Kidney glomerular epithelial cell (primary cell): ENCODE measurements at regions not wholly inside any gene's neighbourhood (a gene's known extent, or its start where the extent isn't known, plus 50 kb on each side); places are given as distances from the start of the nearest gene placed in this dataset.

Experiments used
- DNase-seq: peaks from one replicate; lab custom pipeline; 2025; lab: John Stamatoyannopoulos, UW

DNA sequence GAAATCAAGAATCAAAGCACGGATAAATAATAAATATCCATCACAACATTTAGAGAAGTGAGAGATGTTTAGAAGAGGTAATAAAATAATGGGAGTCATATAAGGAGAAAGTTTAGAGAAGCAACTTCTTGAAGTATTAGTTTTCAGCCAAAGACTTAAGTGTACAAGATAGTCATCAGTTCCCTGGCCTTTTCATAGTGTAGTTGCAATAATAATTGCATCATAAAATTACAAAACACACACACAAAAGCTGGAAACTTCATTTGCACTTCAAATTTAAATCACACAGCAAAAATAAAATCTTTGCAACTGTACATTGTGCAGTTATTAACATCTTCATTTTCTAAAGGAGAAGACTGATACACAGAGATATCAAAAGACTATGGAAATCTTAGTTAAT is 319.1 kb upstream of the RGMB start:
- DNase-seq = no peak

DNA sequence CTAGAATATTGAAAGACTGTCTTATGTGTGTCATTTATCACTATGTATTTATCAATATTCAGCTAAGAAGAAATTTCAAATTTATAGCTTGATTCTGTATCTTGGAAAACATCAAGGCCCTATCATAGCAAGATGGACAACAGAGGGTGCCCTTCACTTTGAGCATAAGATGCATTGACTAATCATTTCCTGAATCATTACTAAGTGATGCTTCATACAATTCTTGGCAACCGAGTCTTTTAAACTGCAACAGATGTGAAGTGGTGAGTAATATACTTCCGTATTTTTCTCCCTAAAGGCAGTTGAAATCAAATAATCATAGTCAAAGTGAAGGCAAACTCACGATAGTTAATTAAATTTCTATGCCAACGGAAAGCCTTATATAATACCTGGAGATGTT is 318.6 kb upstream of the RGMB start:
- DNase-seq = peak; percentile 93

DNA sequence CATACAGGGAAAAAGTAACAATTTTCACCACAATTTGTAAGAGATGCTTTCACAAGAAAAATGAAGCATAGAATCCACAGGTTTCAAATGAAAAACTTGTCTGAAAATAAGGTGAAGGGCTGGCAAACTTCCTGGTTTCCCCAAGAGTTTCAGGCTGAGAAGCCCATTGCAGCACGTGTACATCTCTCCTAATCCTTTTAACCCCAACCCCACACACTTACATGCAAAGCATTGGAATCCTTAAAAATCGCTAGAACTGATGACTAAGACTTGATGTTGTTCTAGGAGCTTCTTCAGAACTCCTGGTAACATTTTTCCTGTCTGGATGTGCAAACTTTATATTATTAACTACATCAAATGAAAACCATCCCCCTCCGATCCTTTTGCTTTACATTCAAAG is 317.8 kb upstream of the RGMB start:
- DNase-seq = no peak

DNA sequence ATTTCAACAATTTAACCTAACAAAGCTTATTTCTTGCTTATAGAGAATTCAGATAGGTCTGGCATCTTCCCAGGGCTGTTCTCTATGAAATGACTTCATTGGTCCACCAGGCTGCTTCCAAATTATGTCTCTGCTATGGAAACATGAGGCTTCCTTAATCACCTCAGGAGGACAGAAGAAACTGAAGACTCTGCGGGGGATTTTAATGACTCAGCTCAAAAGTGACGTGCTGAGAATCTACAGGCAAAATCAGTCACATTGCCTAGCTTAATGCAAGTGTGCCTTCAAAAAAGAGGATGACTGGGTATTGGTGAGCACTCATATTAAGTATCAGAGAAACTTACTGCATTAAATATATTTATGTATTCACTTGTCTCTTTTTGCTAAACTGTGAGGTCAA is 315.5 kb upstream of the RGMB start:
- no peak for DNase-seq

DNA sequence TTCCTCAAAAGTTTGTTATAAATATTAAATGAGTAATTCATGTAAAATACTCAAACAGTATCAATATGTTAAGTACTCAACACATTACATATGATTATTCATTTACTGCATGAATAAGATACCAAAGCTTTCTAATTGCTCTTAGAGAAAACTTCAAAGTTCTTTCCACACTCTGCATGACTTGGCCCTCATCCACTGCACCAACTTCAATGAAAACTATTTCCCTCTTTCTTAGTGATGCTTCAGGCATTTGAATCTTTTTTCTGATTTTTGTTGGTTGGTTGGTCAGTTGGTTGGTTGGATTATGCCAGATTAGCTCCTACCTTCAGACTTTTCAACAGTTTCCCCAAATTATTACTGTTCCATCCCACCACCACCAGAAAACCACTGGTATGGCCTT is 314.7 kb upstream of the RGMB start:
- DNase-seq = no peak

DNA sequence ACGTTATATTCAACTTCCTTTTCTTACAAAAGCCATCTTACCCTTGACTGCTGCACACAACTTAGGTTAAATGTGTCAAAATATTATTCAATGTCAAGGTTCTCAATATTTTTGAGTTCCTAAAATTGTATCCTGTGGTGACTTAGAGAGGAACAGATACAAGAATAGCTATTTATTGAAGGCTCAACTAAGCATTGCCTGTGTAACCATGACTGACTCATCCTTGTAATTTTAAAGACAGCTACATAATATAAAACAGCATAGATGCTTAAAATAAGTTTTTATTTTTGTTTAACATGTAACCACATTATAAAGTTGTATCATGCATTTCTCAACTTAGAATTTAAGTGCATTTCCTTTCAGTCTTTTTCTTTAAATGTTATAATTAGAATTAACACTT is 312.9 kb upstream of the RGMB start:
- DNase-seq = no peak

DNA sequence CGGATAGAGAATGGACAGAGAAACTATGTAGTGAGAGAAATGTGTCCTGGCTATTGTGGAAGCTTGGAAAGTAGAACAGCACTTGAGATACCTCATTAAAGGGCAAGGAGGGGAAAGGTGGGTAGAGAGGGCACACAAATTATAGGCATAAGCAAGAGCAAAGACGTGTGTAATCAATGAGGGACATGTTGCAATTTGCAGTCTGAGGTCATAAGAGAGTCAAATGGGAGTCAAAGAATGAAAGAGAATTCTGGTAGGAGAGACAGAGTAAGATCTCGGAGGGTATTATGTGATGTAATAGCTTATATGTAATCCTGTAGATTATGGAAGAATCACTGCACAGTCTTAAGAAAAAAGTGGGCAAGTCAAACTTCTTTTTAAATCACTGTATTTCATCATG is 312.0 kb upstream of the RGMB start:
- DNase-seq = no peak

DNA sequence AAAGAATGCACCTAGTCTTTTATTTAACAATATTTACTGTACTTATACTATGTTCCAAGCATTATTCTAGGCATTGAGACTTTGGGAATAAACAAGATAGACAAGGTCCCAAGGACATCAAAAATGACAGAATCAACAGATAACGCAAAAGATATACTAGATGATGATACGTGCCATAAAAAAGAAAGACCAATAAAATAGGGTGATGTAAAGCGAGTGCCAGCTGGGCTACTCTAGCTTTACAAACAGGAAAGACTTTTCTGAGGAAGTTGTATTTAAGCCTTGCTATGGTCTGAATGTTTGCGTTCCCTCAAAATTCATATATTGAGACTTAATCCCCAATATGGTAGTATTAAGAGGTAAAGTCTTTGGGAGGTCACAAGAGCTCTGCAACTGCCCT is 310.2 kb upstream of the RGMB start:
- no peak for DNase-seq

DNA sequence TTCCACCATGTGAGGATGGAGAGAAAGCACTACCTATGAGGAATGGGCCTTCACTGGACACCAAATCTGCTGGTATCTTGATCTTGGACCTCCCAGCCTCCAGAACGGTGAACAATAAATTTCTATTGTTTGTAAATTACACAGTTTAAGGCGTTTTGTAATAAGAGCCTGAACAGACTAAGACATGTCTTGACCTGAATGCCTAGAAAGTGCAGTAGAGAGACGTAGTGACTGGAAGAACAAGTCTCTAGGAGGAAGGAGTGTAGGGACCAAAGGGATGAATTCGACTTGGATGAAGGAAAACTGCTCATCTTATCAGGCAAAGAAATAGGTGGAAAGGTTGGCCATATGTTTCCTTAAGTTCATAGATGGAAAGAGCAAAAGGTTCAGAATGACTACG is 309.8 kb upstream of the RGMB start:
- no peak for DNase-seq

DNA sequence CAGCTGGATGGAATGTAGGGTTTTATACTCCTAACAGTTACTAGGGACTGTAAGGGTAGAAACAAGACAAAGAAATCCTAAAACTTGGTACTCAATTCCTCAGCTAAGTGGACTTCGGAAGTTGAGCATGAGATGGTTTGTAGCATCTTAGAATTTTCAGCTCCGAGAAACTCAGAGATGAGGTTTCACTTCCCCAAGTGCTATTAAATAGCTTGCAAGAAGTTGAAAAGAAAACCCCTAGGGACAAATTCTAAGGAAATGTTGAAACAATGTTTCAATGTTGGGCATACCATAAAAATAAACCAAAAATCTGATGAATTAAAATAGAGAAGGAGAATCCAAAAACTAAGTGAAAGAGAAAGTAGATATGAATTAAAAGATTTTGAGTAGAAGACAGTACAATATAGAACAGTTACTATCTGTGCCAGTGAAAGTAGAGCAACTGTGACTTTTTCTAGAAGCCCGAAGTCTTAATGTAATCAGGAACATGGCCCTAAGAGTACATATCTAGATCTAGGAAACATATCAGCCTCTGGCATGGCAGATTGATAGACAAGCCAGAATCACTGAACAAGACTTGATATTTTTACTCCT is 308.6 kb upstream of the RGMB start:
- no peak for DNase-seq

DNA sequence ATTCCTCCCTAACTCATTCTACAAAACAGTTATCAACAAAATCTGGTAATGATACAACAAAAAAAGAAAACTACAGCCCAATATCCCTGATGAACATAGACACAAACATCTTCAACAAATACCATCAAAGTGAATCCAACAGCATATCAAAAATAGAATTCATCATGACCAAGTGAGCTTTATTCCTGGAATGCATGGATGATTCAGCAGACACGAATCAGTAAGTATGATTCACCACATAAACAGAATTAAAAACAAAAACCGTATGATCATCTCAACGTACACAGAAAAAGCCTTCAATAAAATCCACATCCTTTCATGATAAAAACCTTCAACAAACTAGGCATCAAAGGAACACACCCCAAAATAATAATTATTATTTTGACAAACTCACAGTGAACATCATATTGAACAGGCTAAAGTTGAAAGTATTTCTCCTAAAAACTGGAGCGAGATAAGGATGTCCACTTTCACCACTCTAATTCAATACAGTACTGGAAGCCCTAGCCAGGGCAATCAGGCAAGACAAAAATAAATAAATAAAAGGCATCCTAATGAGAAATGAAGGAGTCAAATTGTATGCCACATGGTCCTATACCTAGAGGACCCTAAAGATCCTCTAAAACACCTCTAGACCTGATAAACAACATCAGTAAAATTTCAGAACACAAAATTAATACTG is 305.1 kb upstream of the RGMB start:
- DNase-seq = peak; percentile 81

DNA sequence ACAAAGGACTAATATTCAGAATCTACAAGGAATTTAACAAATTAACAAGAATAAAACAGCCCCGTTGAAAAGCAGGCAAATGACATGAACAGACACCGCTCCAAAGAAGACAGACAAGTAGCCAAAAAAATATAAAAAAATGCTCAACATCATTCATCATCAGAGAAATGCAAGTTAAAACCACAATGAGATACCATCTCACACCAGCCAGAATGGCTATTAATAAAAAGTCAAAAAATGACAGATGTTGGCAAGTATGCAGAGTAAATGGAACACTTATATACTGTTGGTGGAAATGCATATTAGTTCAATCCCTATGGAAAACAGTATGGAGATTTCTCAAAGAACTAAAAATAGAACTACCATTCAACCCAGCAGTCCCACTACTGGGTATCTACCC is 302.7 kb upstream of the RGMB start:
- DNase-seq = no peak

DNA sequence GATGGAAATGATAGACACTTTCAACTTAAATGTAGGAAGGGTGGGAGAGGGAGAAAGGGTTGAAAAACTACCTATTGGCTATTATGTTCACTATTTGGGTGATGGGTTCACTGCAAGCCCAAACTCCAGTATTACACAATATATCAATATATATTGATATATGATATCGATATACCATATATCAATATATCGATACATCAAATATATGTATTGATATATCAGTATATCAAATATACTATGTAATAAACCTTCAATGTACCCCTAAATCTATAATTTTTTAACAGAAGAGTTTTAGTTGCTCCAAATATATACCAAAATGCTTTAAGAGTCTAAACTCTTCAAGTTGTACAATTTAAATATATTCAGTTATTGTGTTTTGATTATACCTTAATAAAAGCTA is 302.0 kb upstream of the RGMB start:
- no peak for DNase-seq

DNA sequence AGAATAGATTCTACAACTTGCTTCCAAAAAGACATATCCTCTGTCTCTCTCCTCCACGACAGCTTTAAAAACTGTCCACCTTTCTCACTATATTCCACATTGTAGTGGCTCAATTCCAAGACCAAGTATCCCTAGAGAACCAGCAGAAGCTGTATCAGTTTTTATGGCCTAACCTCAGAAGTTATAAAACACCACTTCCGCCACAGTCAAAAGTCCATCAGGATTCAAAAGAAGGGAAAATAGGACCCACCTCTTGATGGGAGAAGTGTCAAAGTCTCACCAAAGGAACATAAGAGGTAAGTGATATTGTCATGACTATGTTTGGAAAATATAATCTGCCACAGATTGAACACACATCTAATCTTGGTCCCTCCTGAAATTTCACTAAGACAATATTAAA is 299.2 kb upstream of the RGMB start:
- no peak for DNase-seq

DNA sequence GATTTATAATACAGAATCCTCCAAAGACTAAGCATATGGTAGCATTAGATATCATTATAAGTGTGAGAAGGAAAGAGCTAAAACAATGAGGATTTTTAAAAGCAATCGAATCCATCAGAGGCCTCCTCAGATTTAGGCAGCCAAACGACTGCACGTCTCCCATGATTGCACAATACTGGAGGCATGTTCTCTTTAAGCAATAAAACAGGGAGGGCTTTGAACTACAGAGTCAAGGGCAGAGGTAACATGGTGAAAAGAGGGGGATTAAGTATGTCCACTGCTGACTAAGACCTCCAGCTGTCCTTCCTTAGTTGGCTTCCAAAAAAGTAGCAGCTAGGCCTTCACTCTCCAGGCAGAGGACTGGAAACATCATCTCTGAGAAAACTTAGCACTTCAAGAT is 298.7 kb upstream of the RGMB start:
- no peak for DNase-seq

DNA sequence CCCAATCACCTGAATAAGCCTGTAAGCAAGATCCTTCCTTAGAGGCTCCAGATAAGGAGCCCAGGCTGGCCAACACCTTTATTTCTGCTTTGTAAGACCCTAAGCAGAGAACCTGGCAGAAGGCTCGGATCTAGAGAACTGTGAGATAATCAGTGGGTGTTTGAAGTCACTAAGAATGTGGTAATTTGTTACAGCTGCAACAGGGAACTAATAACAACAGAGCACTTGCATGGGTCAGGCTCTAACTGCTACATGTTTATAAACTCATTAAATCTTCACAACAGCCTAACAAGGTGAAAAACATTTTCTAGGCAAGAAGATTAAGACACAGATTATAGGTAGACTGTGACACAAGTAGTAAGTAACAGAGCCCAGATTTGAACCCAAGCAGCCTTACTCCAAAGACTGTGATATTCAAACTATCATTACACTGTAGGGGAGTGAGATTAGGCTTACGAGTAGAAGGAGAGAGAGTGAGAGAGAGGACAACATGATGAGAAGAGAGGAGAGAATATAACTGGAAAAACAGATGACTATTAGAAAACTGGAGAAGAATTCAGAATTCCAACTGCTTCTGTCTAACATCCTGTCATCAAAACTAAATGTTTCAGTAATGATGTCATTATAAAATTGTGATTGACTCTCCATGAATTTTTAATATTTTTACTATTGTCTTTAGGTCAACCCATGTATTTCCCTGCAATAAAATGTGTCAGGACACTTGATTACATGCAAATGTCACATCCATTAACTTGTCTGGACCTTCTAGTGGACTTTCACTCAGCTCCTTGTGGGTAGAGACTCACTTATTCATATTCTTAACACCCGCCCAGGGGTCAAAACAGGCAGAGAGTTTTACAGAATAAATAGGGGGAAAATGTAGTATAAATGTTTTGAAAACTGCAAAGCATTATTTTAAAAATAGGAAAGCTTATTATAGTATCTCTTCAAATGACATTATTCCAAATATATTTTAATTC is 290.9 kb upstream of the RGMB start:
- no peak for DNase-seq

DNA sequence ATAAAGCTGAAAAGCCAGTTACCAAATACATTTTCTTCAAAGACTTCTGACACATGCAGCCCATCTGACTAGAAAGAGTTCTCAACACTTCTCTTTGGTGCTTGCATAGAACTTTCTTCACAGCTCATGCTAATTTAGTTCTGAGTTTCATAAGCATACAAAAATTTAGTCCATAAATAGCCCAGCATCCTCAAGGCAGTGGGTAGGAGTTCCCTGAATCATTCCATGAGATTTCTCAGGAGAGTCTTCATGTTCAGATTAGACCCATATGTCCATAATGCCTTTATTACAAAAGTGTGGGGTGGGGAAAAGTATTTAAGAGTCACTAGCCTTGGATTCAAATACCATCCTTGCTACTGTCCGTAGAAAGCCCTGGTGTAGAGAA is 290.2 kb upstream of the RGMB start:
- DNase-seq = no peak

DNA sequence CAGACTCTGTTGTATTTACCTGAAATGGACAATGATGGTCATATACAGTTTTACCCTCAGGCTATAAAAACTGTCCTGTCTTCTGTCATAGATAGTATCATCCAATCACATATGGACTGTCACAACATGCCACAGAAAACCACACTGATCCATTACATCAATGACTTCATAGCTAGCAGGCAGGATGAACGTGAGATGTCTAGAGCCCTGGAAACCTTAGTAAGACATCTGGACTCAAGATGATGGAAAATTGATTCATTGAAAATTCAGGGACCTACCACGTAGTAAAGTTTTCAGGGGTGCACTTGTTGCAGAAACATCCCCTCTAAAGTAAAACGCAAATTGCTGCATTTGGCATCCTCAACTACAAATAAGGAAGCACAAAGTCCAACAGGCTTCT is 284.4 kb upstream of the RGMB start:
- DNase-seq = no peak

DNA sequence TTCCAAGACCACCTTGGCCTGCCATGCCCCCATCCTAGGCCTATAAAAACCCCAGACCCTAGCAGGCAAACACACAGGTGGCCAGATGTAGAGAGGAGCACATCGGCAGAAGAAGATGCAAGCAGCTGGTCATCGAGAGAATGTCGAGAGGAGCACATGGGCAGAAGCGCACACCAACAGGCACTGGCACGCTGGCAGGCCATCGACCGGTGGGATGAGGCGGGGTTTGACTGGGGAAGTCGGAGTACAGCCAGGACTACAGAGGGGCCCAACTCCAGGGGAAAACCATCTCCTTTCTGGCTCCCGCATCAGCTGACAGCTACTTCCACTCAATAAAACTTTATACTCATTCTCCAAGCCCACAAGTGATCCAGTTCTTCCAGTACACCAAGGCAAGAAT is 283.1 kb upstream of the RGMB start:
- no peak for DNase-seq

DNA sequence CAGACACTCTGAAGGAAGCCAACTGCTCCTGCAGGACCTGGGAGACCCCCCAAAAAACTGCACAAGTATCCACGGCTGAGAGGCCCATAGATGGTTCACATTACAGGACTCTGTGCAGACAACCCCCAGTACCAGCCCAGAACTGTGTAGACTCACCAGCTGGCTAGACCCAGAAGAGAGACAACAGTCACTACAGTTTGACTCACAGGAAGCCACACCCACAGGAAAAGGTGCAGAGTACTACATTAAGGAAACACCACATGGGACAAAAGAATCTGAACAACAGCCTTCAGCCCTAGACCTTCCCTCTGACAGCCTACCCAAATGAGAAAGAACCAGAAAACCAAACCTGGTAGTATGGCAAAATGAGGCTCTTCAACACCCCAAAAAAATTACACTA is 281.2 kb upstream of the RGMB start:
- DNase-seq = no peak

DNA sequence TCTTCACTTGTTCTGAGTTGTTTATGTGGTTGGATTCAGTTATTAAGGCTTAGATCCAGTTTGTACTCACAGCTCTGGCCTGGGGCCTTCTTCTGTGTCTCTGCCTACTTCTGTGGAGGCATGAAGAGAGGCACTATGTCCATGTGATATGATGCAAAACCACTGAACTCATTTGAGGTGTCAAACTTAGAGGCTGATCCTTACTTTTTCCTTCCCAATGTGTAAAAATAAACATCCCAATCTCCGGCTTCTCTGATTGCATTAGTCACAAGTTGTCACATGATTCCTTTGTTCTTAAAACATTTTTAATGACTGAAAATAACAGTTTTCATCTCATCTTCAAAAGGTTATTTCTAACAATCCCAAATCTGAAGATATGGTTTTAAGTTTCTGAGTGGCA is 276.0 kb upstream of the RGMB start:
- no peak for DNase-seq

DNA sequence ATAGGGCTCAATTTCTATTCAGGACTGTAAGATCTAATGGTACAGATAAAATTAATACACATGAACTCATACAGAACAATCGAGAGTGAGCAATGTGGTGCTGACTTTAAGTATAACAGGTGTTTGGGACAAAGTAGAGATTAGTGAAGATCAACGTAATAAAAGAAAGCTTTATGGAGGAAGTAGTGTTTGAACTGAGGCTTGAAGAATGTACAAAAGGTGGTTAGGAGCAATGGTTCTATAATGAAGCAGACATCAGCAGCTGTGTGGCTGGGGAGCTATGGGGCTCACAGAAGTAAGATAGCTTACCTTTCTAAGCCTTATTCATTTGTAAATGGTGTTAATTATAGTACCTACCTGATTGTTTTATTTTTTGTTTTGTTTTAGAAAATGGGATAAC is 275.4 kb upstream of the RGMB start:
- no peak for DNase-seq

DNA sequence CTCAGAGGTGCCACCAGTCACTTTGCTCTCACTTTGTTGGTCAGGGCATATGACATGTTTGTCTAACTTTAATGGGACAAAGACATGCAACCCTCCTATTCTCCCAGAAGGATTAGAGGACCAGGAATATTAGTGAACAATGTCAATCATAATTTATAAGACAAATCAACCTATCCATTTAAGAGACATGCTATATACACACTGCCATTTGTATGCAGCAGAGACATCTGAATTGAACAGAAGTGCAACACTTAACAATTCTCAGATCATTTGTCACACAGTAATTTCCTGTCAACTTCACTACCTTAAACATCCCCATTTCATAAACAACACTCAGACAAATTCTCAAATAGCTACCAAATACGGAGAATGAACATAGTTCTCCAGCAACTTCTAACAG is 273.6 kb upstream of the RGMB start:
- no peak for DNase-seq
